ENCODE measurements at regions not wholly inside any gene's neighbourhood (a gene's known extent, or its start where the extent isn't known, plus 50 kb on each side); places are given as distances from the start of the nearest gene placed in this dataset.

- no peaks in the 10 kb centered on the region for H3K79me2 ChIP-seq
- no peak overlapping the region for H3K9ac ChIP-seq
- H3K9me3 ChIP-seq (ENCODE audit: control insufficient read depth, low read length), result no peaks in the 10 kb centered on the region
- H3K4me2 ChIP-seq (ENCODE audit: low read length), result no peak overlapping the region
- no peaks in the 10 kb centered on the region for H3K4me1 ChIP-seq
- H3K36me3 ChIP-seq (ENCODE audit: control insufficient read depth, insufficient read depth, low read length), result no peaks in the 10 kb centered on the region
- H2AFZ ChIP-seq, result no peak overlapping the region
- TF ChIP-seq CTCF (IDR thresholded peaks at IDR 0.05), result no peak
- no peaks in the 10 kb centered on the region for H3K27me3 ChIP-seq (ENCODE audit: control insufficient read depth, insufficient read depth, low read length)
- no peak overlapping the region for H3K4me3 ChIP-seq (ENCODE audit: low read depth, low read length)
- no peak overlapping the region for H3K27ac ChIP-seq
Observed at GRCh38 chr12:88729196-88729595, 148.9 kb upstream of the KITLG start.

DNA sequence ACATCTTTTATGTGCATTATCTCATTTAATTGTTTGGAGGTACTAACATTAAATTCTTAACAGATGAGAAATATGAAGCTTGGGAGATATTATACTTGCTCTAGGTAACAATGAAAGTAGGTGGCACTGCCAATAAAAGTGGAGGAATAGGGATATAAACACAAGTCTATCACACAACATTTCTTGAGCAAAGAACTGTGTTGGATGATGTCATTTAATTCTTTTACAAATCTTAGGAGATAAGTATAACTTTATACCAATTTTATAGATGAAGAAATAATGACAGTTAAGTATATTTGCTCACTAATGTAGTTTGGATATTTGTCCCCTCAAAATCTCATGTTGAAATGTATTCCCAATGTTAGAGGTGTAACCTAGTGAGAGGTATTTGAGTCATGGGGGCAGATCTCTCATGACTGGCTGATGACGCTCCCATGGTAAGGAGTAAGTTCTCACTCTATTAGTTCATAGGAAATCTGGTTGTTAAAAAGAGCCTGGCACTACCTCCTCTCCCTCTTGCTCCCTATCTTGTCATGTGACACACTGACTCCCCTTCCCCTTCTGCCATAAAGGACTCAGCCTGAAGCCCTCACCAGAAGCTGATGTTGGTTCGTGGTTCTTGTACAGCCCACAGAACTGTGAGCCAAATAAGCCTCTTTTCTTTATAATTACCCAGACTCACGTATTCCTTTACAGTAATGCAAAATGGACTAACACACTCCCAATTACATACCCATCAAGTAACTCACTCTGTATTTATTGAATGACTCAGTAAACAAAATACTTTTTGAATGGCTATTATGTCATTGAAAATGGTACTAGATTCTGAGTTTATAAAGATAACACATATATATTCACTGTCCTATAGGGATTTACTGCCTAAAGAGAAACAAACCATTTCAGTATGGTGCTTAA is 146.8 kb upstream of the KITLG start:
- no peak overlapping the region for H3K4me3 ChIP-seq (ENCODE audit: low read depth, low read length)
- H3K4me2 ChIP-seq (ENCODE audit: low read length), result no peak overlapping the region
- no peak overlapping the region for H2AFZ ChIP-seq
- H3K27ac ChIP-seq, result no peak overlapping the region
- no peak overlapping the region for H3K9ac ChIP-seq
- H3K79me2 ChIP-seq, result no peaks in the 10 kb centered on the region
- TF ChIP-seq CTCF (IDR thresholded peaks at IDR 0.05), result no peak
- no peaks in the 10 kb centered on the region for H3K9me3 ChIP-seq (ENCODE audit: control insufficient read depth, low read length)
- no peaks in the 10 kb centered on the region for H3K36me3 ChIP-seq (ENCODE audit: control insufficient read depth, insufficient read depth, low read length)
- H3K4me1 ChIP-seq, result no peaks in the 10 kb centered on the region
- no peaks in the 10 kb centered on the region for H3K27me3 ChIP-seq (ENCODE audit: control insufficient read depth, insufficient read depth, low read length)

GRCh38 chr12:88725592-88726143 is 145.4 kb upstream of the KITLG start:
- H3K4me1 ChIP-seq, result no peaks in the 10 kb centered on the region
- H3K9me3 ChIP-seq (ENCODE audit: control insufficient read depth, low read length), result no peaks in the 10 kb centered on the region
- no peak overlapping the region for H3K4me2 ChIP-seq (ENCODE audit: low read length)
- H3K36me3 ChIP-seq (ENCODE audit: control insufficient read depth, insufficient read depth, low read length), result no peaks in the 10 kb centered on the region
- no peak overlapping the region for H3K9ac ChIP-seq
- no peak overlapping the region for H3K4me3 ChIP-seq (ENCODE audit: low read depth, low read length)
- no peak overlapping the region for H3K27ac ChIP-seq
- no peaks in the 10 kb centered on the region for H3K79me2 ChIP-seq
- no peak overlapping the region for H2AFZ ChIP-seq
- no peak for TF ChIP-seq CTCF (IDR thresholded peaks at IDR 0.05)
- no peaks in the 10 kb centered on the region for H3K27me3 ChIP-seq (ENCODE audit: control insufficient read depth, insufficient read depth, low read length)

GRCh38 chr12:88723219-88723618 is 142.9 kb upstream of the KITLG start:
- H3K4me2 ChIP-seq (ENCODE audit: low read length), result no peak overlapping the region
- no peaks in the 10 kb centered on the region for H3K9me3 ChIP-seq (ENCODE audit: control insufficient read depth, low read length)
- H3K4me1 ChIP-seq, result no peaks in the 10 kb centered on the region
- no peak for TF ChIP-seq CTCF (IDR thresholded peaks at IDR 0.05)
- no peaks in the 10 kb centered on the region for H3K36me3 ChIP-seq (ENCODE audit: control insufficient read depth, insufficient read depth, low read length)
- H3K79me2 ChIP-seq, result no peaks in the 10 kb centered on the region
- H3K27me3 ChIP-seq (ENCODE audit: control insufficient read depth, insufficient read depth, low read length), result no peaks in the 10 kb centered on the region
- H3K4me3 ChIP-seq (ENCODE audit: low read depth, low read length), result no peak overlapping the region
- no peak overlapping the region for H3K27ac ChIP-seq
- no peak overlapping the region for H2AFZ ChIP-seq
- H3K9ac ChIP-seq, result no peak overlapping the region
